Neural cell (in vitro differentiated cells): ENCODE measurements at regions not wholly inside any gene's neighbourhood (a gene's known extent, or its start where the extent isn't known, plus 50 kb on each side); places are given as distances from the start of the nearest gene placed in this dataset.

Experiments used
- MXI1 ChIP-seq: fragments of 450-650 bp; conservative IDR thresholded peaks from 2 replicates; pipeline ENCODE4 v1.6.1; 2014; ENCODE audit warnings: antibody characterized with exemption, mild to moderate bottlenecking; ENCODE audit not compliant: poor library complexity, severe bottlenecking
- POLR2AphosphoS5 ChIP-seq: IDR thresholded peaks from 2 replicates; pipeline ENCODE4 v1.6.1; 2012
- TF ChIP-seq, protein P1 (sequence below): IDR thresholded peaks from 2 replicates; pipeline ENCODE4 v1.6.1; 2012; ENCODE audit warnings: borderline replicate concordance
- TF ChIP-seq, protein P2 (sequence below): fragments of 450-650 bp; IDR thresholded peaks from 2 replicates; pipeline ENCODE4 v1.5.1; 2014; ENCODE audit warnings: antibody characterized with exemption, mild to moderate bottlenecking, moderate library complexity; ENCODE audit not compliant: poor library complexity, severe bottlenecking

DNA sequence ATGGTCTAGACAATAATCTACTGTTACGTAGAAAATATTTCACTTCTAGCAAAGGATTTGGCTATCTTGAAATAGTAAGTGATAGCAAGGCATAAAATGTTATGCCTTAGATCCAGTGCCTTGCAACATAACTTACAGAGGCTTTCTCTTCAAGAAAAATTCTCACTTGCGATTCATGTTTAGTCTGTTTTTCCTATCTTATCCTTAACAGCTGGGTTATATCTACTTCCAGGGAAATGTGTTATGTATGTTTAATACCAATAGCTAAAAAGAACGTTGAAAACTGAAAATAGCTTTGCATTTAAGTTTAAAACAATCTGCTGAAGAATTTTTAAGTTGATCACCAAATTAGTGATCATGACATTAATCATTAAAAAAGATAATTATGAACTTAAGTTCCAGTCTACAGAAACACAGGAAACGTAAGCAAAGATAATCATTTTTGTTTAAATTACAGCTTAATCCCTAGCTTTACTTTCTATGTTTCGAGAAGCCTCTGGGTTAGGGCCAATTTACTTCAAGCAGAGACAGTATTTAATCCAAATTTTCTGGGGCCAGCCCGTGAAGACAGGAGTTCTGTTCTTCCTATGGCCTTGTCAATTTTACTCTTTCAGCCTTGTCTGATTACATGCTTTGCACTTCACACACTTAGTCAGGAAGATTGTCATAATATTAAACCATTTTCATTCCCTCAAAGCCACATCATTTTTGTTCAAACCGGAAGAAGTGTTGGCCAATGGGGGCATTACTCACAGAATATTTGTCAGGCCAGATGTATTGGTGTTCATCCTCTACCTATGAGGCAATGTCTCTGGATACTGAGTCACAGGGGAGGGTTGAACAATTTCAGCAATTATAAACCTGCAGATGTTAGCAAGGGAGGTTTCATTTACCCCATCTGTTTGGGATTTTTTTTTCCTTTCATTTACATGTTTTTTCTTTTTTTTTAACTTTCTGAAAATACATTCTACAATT, 1132.9 kb upstream of the ZEB2 start:
- no peak for TF ChIP-seq POLR2AphosphoS5
- TF ChIP-seq MXI1: no peak
- TF ChIP-seq, protein P1, sequence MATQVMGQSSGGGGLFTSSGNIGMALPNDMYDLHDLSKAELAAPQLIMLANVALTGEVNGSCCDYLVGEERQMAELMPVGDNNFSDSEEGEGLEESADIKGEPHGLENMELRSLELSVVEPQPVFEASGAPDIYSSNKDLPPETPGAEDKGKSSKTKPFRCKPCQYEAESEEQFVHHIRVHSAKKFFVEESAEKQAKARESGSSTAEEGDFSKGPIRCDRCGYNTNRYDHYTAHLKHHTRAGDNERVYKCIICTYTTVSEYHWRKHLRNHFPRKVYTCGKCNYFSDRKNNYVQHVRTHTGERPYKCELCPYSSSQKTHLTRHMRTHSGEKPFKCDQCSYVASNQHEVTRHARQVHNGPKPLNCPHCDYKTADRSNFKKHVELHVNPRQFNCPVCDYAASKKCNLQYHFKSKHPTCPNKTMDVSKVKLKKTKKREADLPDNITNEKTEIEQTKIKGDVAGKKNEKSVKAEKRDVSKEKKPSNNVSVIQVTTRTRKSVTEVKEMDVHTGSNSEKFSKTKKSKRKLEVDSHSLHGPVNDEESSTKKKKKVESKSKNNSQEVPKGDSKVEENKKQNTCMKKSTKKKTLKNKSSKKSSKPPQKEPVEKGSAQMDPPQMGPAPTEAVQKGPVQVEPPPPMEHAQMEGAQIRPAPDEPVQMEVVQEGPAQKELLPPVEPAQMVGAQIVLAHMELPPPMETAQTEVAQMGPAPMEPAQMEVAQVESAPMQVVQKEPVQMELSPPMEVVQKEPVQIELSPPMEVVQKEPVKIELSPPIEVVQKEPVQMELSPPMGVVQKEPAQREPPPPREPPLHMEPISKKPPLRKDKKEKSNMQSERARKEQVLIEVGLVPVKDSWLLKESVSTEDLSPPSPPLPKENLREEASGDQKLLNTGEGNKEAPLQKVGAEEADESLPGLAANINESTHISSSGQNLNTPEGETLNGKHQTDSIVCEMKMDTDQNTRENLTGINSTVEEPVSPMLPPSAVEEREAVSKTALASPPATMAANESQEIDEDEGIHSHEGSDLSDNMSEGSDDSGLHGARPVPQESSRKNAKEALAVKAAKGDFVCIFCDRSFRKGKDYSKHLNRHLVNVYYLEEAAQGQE: no peak
- TF ChIP-seq, protein P2, sequence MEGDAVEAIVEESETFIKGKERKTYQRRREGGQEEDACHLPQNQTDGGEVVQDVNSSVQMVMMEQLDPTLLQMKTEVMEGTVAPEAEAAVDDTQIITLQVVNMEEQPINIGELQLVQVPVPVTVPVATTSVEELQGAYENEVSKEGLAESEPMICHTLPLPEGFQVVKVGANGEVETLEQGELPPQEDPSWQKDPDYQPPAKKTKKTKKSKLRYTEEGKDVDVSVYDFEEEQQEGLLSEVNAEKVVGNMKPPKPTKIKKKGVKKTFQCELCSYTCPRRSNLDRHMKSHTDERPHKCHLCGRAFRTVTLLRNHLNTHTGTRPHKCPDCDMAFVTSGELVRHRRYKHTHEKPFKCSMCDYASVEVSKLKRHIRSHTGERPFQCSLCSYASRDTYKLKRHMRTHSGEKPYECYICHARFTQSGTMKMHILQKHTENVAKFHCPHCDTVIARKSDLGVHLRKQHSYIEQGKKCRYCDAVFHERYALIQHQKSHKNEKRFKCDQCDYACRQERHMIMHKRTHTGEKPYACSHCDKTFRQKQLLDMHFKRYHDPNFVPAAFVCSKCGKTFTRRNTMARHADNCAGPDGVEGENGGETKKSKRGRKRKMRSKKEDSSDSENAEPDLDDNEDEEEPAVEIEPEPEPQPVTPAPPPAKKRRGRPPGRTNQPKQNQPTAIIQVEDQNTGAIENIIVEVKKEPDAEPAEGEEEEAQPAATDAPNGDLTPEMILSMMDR: no peak
